Endometrial microvascular endothelial cells (primary cell): ENCODE measurements at regions not wholly inside any gene's neighbourhood (a gene's known extent, or its start where the extent isn't known, plus 50 kb on each side); places are given as distances from the start of the nearest gene placed in this dataset.

Experiments
- in situ Hi-C: cut with HindIII; loops from 2 replicates; pipeline ENCODE4 v1.10.0; 2017; ENCODE audit warnings: low sequenced_read_pairs, low pct_unique_long_range_greater_than_20kb; ENCODE audit errors: inconsistent ontology term

GRCh38 chr3:194738254-194739093 is 52.8 kb downstream of the FAM43A start:
- in situ Hi-C loops, result no loop called here

GRCh38 chr3:194739498-194740284 is 54.0 kb downstream of the FAM43A start:
- in situ Hi-C loops, result no loop called here

GRCh38 chr3:194740859-194741491 is 55.3 kb downstream of the FAM43A start:
- in situ Hi-C loops, result no loop called here

- in situ Hi-C loops, result no loop called here
Observed at GRCh38 chr3:194741916-194742315, 56.2 kb downstream of the FAM43A start.

- in situ Hi-C loops, result no loop called here
Observed at GRCh38 chr3:194744826-194745225, 59.1 kb downstream of the FAM43A start.

- in situ Hi-C loops, result no loop called here
Observed at GRCh38 chr3:194745422-194746184, 59.9 kb downstream of the FAM43A start.

- in situ Hi-C loops, result no loop called here
Observed at GRCh38 chr3:194748225-194748624, 62.5 kb downstream of the FAM43A start.

- in situ Hi-C loops, result no loop called here
Observed at GRCh38 chr3:194749631-194750490, 64.2 kb downstream of the FAM43A start.

- in situ Hi-C loops, result no loop called here
Observed at GRCh38 chr3:194750491-194750828, 64.8 kb downstream of the FAM43A start.

- in situ Hi-C loops, result no loop called here
Observed at GRCh38 chr3:194755671-194756459, 70.2 kb downstream of the FAM43A start.

GRCh38 chr3:194756460-194756779 is 70.7 kb downstream of the FAM43A start:
- in situ Hi-C loops, result no loop called here

GRCh38 chr3:194756791-194757325 is 71.2 kb downstream of the FAM43A start:
- in situ Hi-C loops, result no loop called here

GRCh38 chr3:194757647-194758061 is 72.0 kb downstream of the FAM43A start:
- in situ Hi-C loops, result no loop called here

- in situ Hi-C loops, result no loop called here
Observed at GRCh38 chr3:194758716-194759115, 73.0 kb downstream of the FAM43A start.

- in situ Hi-C loops, result no loop called here
Observed at GRCh38 chr3:194760494-194761137, 74.9 kb downstream of the FAM43A start.

- in situ Hi-C loops, result no loop called here
Observed at GRCh38 chr3:194761384-194761783, 75.7 kb downstream of the FAM43A start.

- in situ Hi-C loops, result no loop called here
Observed at GRCh38 chr3:194766845-194767244, 81.2 kb downstream of the FAM43A start.
